KMS-11 (cell line): ENCODE measurements at regions not wholly inside any gene's neighbourhood (a gene's known extent, or its start where the extent isn't known, plus 50 kb on each side); places are given as distances from the start of the nearest gene placed in this dataset.

Experiments used
- H2AFZ ChIP-seq: fragments of 200-600 bp; sonication (generic); 2 replicates; pipeline ENCODE4 v1.6.1; 2016; ENCODE audit warnings: antibody characterized with exemption, mixed run types, low read depth
- H3K27ac ChIP-seq: fragments of 200-600 bp; sonication (generic); 2 replicates; pipeline ENCODE4 v1.6.1; 2016; ENCODE audit warnings: mild to moderate bottlenecking, mixed run types
- H3K27me3 ChIP-seq: fragments of 200-600 bp; sonication (generic); 2 replicates; pipeline ENCODE4 v1.6.1; 2017; ENCODE audit warnings: mild to moderate bottlenecking, low read depth, mixed run types, moderate library complexity; ENCODE audit not compliant: insufficient read depth
- H3K36me3 ChIP-seq: fragments of 200-600 bp; sonication (generic); 2 replicates; pipeline ENCODE4 v1.6.1; 2017; ENCODE audit warnings: mild to moderate bottlenecking, mixed run types; ENCODE audit not compliant: insufficient read depth
- H3K4me1 ChIP-seq: fragments of 200-600 bp; sonication (generic); 2 replicates; pipeline ENCODE4 v1.6.1; 2016; ENCODE audit warnings: mild to moderate bottlenecking, low read depth, mixed run types; ENCODE audit not compliant: poor library complexity, severe bottlenecking
- H3K4me2 ChIP-seq: fragments of 200-600 bp; sonication (generic); 2 replicates; pipeline ENCODE4 v1.7.0; 2016; ENCODE audit warnings: mild to moderate bottlenecking, mixed run types
- H3K4me3 ChIP-seq: fragments of 200-600 bp; sonication (generic); IDR thresholded peaks from 2 replicates; pipeline ENCODE4 v1.6.1; 2017; ENCODE audit warnings: low read depth, low read length, mixed read lengths; ENCODE audit not compliant: insufficient read depth
- H3K79me2 ChIP-seq: fragments of 200-600 bp; sonication (generic); 2 replicates; pipeline ENCODE4 v1.6.1; 2016; ENCODE audit warnings: low read depth, mixed run types; ENCODE audit not compliant: insufficient read depth
- H3K9ac ChIP-seq: fragments of 200-600 bp; sonication (generic); 2 replicates; pipeline ENCODE4 v1.6.1; 2016; ENCODE audit warnings: mild to moderate bottlenecking, mixed run types
- H4K20me1 ChIP-seq: fragments of 200-600 bp; sonication (generic); 2 replicates; pipeline ENCODE4 v1.6.1; 2016; ENCODE audit warnings: mild to moderate bottlenecking, mixed run types; ENCODE audit not compliant: insufficient read depth
- TF ChIP-seq, protein P1 (sequence below): fragments of 200-600 bp; sonication (generic); conservative IDR thresholded peaks from 2 replicates; pipeline ENCODE4 v1.6.1; 2017; ENCODE audit warnings: low read depth, mild to moderate bottlenecking, antibody characterized with exemption, low read length, moderate library complexity, mixed read lengths

DNA sequence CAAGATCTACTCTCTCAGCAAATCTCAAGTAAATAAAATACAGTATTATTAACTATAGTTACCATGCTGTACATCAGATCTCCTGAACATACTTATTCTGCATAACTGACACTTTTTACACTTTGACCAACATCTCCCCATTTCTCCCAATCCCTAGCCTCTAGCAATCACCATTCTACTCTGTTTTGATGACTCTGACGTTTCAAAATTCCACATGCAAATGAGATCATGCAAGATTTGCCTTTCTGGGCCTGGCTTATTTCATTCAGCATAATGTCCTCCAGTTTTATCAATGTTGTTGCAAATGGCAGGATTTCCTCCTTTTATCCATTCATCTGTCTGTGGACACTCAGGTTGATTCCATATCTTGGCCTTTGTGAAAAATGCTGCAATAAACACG is 266.3 kb downstream of the RFPL4B start:
- Histone ChIP-seq H3K9ac (no peak overlapping the region), H3K4me1 (no peaks in the 10 kb centered on the region), H2AFZ (no peak overlapping the region), H3K4me2 (no peak overlapping the region), H3K27me3 (no peaks in the 10 kb centered on the region), H3K36me3 (no peaks in the 10 kb centered on the region), H3K4me3 (no peak overlapping the region), H3K79me2 (no peaks in the 10 kb centered on the region), H4K20me1 (no peaks in the 10 kb centered on the region), H3K27ac (no peak overlapping the region)
- TF ChIP-seq, protein P1, sequence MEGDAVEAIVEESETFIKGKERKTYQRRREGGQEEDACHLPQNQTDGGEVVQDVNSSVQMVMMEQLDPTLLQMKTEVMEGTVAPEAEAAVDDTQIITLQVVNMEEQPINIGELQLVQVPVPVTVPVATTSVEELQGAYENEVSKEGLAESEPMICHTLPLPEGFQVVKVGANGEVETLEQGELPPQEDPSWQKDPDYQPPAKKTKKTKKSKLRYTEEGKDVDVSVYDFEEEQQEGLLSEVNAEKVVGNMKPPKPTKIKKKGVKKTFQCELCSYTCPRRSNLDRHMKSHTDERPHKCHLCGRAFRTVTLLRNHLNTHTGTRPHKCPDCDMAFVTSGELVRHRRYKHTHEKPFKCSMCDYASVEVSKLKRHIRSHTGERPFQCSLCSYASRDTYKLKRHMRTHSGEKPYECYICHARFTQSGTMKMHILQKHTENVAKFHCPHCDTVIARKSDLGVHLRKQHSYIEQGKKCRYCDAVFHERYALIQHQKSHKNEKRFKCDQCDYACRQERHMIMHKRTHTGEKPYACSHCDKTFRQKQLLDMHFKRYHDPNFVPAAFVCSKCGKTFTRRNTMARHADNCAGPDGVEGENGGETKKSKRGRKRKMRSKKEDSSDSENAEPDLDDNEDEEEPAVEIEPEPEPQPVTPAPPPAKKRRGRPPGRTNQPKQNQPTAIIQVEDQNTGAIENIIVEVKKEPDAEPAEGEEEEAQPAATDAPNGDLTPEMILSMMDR = no peak

DNA sequence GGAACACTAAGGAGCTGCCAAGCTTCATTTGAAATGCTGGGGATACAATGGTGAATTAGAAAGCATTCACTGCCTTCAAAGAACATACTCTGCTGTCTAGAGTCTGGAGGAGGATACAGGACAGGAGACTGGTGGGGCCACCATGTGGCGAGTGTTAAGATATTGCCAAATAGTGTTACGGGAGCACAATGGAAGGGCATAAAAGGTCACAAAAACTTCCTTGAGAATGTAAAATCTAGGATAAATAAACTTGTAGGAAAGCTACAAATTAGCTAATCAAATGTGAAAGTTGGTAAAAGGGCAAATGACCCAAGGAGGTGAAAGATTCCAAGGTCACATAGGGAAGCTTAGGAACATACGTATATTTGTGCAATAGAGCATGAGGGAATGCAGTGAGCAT is 271.7 kb downstream of the RFPL4B start:
- peaks cover 6% of the 10 kb centered on the region for H3K4me1 ChIP-seq
- no peak overlapping the region for H3K4me2 ChIP-seq
- H4K20me1 ChIP-seq = no peaks in the 10 kb centered on the region
- no peak overlapping the region for H3K4me3 ChIP-seq
- H3K27ac ChIP-seq = no peak overlapping the region
- no peaks in the 10 kb centered on the region for H3K27me3 ChIP-seq
- no peak overlapping the region for H2AFZ ChIP-seq
- H3K79me2 ChIP-seq = no peaks in the 10 kb centered on the region
- TF ChIP-seq, protein P1 = no peak
- H3K36me3 ChIP-seq = no peaks in the 10 kb centered on the region
- no peak overlapping the region for H3K9ac ChIP-seq

DNA sequence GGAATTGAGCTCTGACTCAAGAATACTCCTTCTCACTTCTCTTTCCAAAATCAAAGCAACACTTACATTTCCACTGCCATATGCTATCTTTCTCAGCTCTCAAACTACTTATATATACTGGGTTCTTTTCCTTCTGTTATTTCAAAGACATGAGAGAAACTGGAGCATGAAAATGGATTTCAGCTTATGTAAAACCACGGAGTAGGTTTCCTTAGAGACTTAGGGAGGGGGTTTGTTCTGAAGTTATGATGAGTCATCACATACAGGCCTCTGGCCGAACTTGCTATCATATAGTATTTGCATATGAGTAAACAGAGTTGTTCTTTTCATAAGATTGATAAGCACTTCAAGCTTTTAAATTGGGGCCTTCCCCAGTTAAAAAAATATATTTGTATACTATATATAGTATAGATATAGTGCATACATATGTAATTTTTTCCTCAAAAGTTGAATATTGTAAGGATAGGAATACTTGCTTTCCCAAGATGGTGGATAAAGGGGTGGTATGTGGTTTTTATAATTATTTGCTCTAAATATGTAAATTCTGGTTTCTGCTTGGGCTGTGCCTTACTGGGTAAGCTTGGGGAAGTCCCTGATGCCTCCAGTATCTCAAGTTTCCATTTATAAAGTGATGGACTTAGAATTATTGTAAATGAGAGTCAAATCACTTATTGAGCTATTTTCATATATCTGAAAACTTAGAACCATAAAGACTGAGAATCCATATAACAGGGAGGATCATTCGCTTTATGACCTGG is 273.9 kb downstream of the RFPL4B start:
- Histone ChIP-seq H3K4me1 (peaks cover 6% of the 10 kb centered on the region), H2AFZ (no peak overlapping the region), H3K79me2 (no peaks in the 10 kb centered on the region), H3K27me3 (no peaks in the 10 kb centered on the region), H3K27ac (no peak overlapping the region), H4K20me1 (no peaks in the 10 kb centered on the region), H3K4me2 (no peak overlapping the region), H3K4me3 (no peak overlapping the region), H3K9ac (no peak overlapping the region), H3K36me3 (no peaks in the 10 kb centered on the region)
- TF ChIP-seq, protein P1 = no peak

DNA sequence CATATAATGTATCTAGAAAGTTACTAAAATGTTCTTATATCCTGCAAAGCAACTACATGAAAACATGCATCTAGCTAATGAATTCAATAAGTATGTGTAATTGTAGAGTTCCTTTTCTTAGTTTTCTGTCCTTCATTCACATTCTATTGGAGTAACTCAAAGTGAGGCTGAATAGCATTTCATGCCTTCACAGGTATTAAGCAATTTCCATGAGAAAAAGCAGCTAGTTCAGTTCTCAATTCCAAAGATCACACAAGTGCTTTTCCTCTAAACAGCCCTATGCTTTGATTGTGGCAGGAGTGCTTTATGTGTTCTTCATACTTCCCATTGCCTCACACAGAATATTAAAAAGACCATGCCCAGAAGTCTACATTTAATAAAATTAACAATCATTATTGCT is 274.9 kb downstream of the RFPL4B start:
- H3K36me3 ChIP-seq = no peaks in the 10 kb centered on the region
- no peak overlapping the region for H3K4me3 ChIP-seq
- no peaks in the 10 kb centered on the region for H3K79me2 ChIP-seq
- no peak overlapping the region for H2AFZ ChIP-seq
- H3K4me1 ChIP-seq = peaks cover 6% of the 10 kb centered on the region
- H3K27ac ChIP-seq = no peak overlapping the region
- no peaks in the 10 kb centered on the region for H3K27me3 ChIP-seq
- no peak overlapping the region for H3K4me2 ChIP-seq
- no peak overlapping the region for H3K9ac ChIP-seq
- TF ChIP-seq, protein P1 = no peak
- no peaks in the 10 kb centered on the region for H4K20me1 ChIP-seq
